ENCODE measurements at regions not wholly inside any gene's neighbourhood (a gene's known extent, or its start where the extent isn't known, plus 50 kb on each side); places are given as distances from the start of the nearest gene placed in this dataset.
"Not testable (repeated sequence)": the region's sequence is repeated elsewhere in the genome, so short reads cannot be mapped to it uniquely, and the experiment has no call there.

- DNase-seq (ENCODE audit: low spot score); H3K27me3 ChIP-seq (replicated peaks; ENCODE audit: insufficient read depth); H3K4me1 ChIP-seq (replicated peaks); intact Hi-C loops (cut with DNase I); H3K27ac ChIP-seq; H3K4me3 ChIP-seq; H3K9me3 ChIP-seq; H3K36me3 ChIP-seq: not testable (repeated sequence)
- TF ChIP-seq CTCF (IDR thresholded peaks at IDR 0.05) = peak in 3 of 4 experiments; percentile 13 to 37 (median 28)
- WGBS = 38% methylated on average over 10 of the region's 11 CpGs
These were observed 58.7 kb upstream of the ETV3 start for GRCh38 chr1:157196670-157197456.

- DNase-seq (ENCODE audit: low spot score) = no peak
- 80% methylated on average over 2 of the region's 2 CpGs for WGBS
- Histone ChIP-seq H3K4me3 (no peak overlapping the region), H3K4me1 (replicated peaks) (no peaks in the 10 kb centered on the region), H3K36me3 (no peaks in the 10 kb centered on the region), H3K9me3 (no peaks in the 10 kb centered on the region), H3K27me3 (replicated peaks; ENCODE audit: insufficient read depth) (peaks cover 2% of the 10 kb centered on the region), H3K27ac (no peak overlapping the region)
- TF ChIP-seq POLR2A (IDR thresholded peaks at IDR 0.05) = no peak
- TF ChIP-seq POLR2AphosphoS5 (IDR thresholded peaks at IDR 0.05) = no peak
- no peak for TF ChIP-seq CTCF (IDR thresholded peaks at IDR 0.05)
- intact Hi-C loops (cut with DNase I) = no loop called here
These were observed 58.0 kb upstream of the ETV3 start for GRCh38 chr1:157196245-157196543.

GRCh38 chr1:157195521-157196244 is 57.5 kb upstream of the ETV3 start:
- intact Hi-C loops (cut with DNase I) = no loop called here
- no peaks in the 10 kb centered on the region for H3K9me3 ChIP-seq
- no peaks in the 10 kb centered on the region for H3K36me3 ChIP-seq
- no peak overlapping the region for H3K27ac ChIP-seq
- no peaks in the 10 kb centered on the region for H3K4me1 ChIP-seq (replicated peaks)
- no peak for TF ChIP-seq POLR2A (IDR thresholded peaks at IDR 0.05)
- no peak for TF ChIP-seq CTCF (IDR thresholded peaks at IDR 0.05)
- DNase-seq (ENCODE audit: low spot score) = no peak
- no peak overlapping the region for H3K4me3 ChIP-seq
- H3K27me3 ChIP-seq (replicated peaks; ENCODE audit: insufficient read depth) = peaks cover 2% of the 10 kb centered on the region
- WGBS = 92% methylated on average over 13 of the region's 13 CpGs

GRCh38 chr1:157194731-157195520 is 56.7 kb upstream of the ETV3 start:
- intact Hi-C loops (cut with DNase I) = no loop called here

GRCh38 chr1:157193702-157194391 is 55.7 kb upstream of the ETV3 start:
- peak; percentile 37 for DNase-seq (ENCODE audit: low spot score)

More at GRCh38 chr1:157194731-157195520, 56.7 kb upstream of the ETV3 start:
- WGBS = 65% methylated on average over 12 of the region's 67 CpGs
- DNase-seq (ENCODE audit: low spot score) = no peak
- Histone ChIP-seq H3K27ac (no peak overlapping the region), H3K4me3 (no peak overlapping the region), H3K9me3 (no peaks in the 10 kb centered on the region), H3K4me1 (replicated peaks) (no peaks in the 10 kb centered on the region), H3K36me3 (no peaks in the 10 kb centered on the region), H3K27me3 (replicated peaks; ENCODE audit: insufficient read depth) (no peaks in the 10 kb centered on the region)
- TF ChIP-seq POLR2AphosphoS5 (IDR thresholded peaks at IDR 0.05) = no peak

More at GRCh38 chr1:157193702-157194391, 55.7 kb upstream of the ETV3 start:
- intact Hi-C loops (cut with DNase I) = no loop called here
- no peaks in the 10 kb centered on the region for H3K9me3 ChIP-seq
- no peaks in the 10 kb centered on the region for H3K36me3 ChIP-seq
- TF ChIP-seq POLR2A (IDR thresholded peaks at IDR 0.05) = no peak
- TF ChIP-seq CTCF (IDR thresholded peaks at IDR 0.05) = peak; percentile 16 to 49 (median 46)
- 47% methylated on average over 20 of the region's 20 CpGs for WGBS
- H3K27me3 ChIP-seq (replicated peaks; ENCODE audit: insufficient read depth) = no peaks in the 10 kb centered on the region
- no peaks in the 10 kb centered on the region for H3K4me1 ChIP-seq (replicated peaks)
- no peak overlapping the region for H3K27ac ChIP-seq
- H3K4me3 ChIP-seq = no peak overlapping the region

Measured in prostate gland (tissue), 2 donors.